ENCODE measurements at regions not wholly inside any gene's neighbourhood (a gene's known extent, or its start where the extent isn't known, plus 50 kb on each side); places are given as distances from the start of the nearest gene placed in this dataset.

GRCh38 chr2:62364791-62365528, 141.0 kb downstream of the TMEM17 start:
- Histone ChIP-seq H3K4me3 (no peak overlapping the region), H3K36me3 (no peaks in the 10 kb centered on the region), H3K27me3 (no peaks in the 10 kb centered on the region), H3K4me1 (no peaks in the 10 kb centered on the region), H3K9me3 (no peaks in the 10 kb centered on the region), H3K27ac (no peak overlapping the region)
- no peak for TF ChIP-seq CTCF (IDR thresholded peaks at IDR 0.05)
- no peak for TF ChIP-seq POLR2A (IDR thresholded peaks at IDR 0.05)
- intact Hi-C loops (cut with DNase I; ENCODE audit: low total_unique reads): no loop called here
- DNase-seq: no peak

GRCh38 chr2:62363166-62363565, 142.8 kb downstream of the TMEM17 start:
- Histone ChIP-seq H3K9me3 (no peaks in the 10 kb centered on the region), H3K36me3 (no peaks in the 10 kb centered on the region), H3K27ac (no peak overlapping the region), H3K4me1 (no peaks in the 10 kb centered on the region), H3K4me3 (no peak overlapping the region), H3K27me3 (no peaks in the 10 kb centered on the region)
- TF ChIP-seq POLR2A (IDR thresholded peaks at IDR 0.05) (no peak), CTCF (IDR thresholded peaks at IDR 0.05) (no peak)
- DNase-seq: no peak
- intact Hi-C loops (cut with DNase I; ENCODE audit: low total_unique reads): no loop called here

- TF ChIP-seq POLR2A (IDR thresholded peaks at IDR 0.05) (no peak), CTCF (IDR thresholded peaks at IDR 0.05) (no peak)
- Histone ChIP-seq H3K4me1 (no peaks in the 10 kb centered on the region), H3K36me3 (no peaks in the 10 kb centered on the region), H3K27ac (no peak overlapping the region), H3K4me3 (no peak overlapping the region), H3K27me3 (no peaks in the 10 kb centered on the region), H3K9me3 (no peaks in the 10 kb centered on the region)
- no peak for DNase-seq
- intact Hi-C loops (cut with DNase I; ENCODE audit: low total_unique reads): no loop called here
Observed at GRCh38 chr2:62362561-62362960, 143.4 kb downstream of the TMEM17 start.

GRCh38 chr2:62361964-62362363, 144.0 kb downstream of the TMEM17 start:
- intact Hi-C loops (cut with DNase I; ENCODE audit: low total_unique reads): no loop called here
- no peak for DNase-seq
- H3K9me3 ChIP-seq: no peaks in the 10 kb centered on the region
- TF ChIP-seq CTCF (IDR thresholded peaks at IDR 0.05): no peak
- no peak overlapping the region for H3K27ac ChIP-seq
- no peaks in the 10 kb centered on the region for H3K36me3 ChIP-seq
- no peaks in the 10 kb centered on the region for H3K4me1 ChIP-seq
- no peak overlapping the region for H3K4me3 ChIP-seq
- H3K27me3 ChIP-seq: no peaks in the 10 kb centered on the region

- H3K9me3 ChIP-seq: no peaks in the 10 kb centered on the region
- H3K4me3 ChIP-seq: no peak overlapping the region
- no peaks in the 10 kb centered on the region for H3K4me1 ChIP-seq
- H3K27ac ChIP-seq: no peak overlapping the region
- H3K27me3 ChIP-seq: no peaks in the 10 kb centered on the region
- no peaks in the 10 kb centered on the region for H3K36me3 ChIP-seq
- TF ChIP-seq CTCF (IDR thresholded peaks at IDR 0.05) (no peak), POLR2A (IDR thresholded peaks at IDR 0.05) (no peak)
- intact Hi-C loops (cut with DNase I; ENCODE audit: low total_unique reads): no loop called here
- DNase-seq: no peak
Observed at GRCh38 chr2:62354771-62355561, 151.0 kb downstream of the TMEM17 start.

Measured in uterus (tissue), 3 donors.